Nephron progenitor cell (in vitro differentiated cells): ENCODE measurements at regions not wholly inside any gene's neighbourhood (a gene's known extent, or its start where the extent isn't known, plus 50 kb on each side); places are given as distances from the start of the nearest gene placed in this dataset.

Source experiments
- DNase-seq: peaks from one replicate; pipeline ENCODE4 v3.0.0; 2021
- H3K27ac Mint-ChIP-seq: 2 replicates; pipeline ENCODE4 v1.8.0; 2021; ENCODE audit warnings: mild to moderate bottlenecking, moderate library complexity, mixed read lengths
- H3K27me3 Mint-ChIP-seq: 2 replicates; pipeline ENCODE4 v1.8.0; 2021; ENCODE audit warnings: mild to moderate bottlenecking, low read depth, mixed read lengths; ENCODE audit not compliant: poor library complexity
- H3K36me3 Mint-ChIP-seq: 2 replicates; pipeline ENCODE4 v1.8.0; 2021; ENCODE audit warnings: low read depth, mixed read lengths
- H3K4me1 Mint-ChIP-seq: 2 replicates; pipeline ENCODE4 v1.8.0; 2021; ENCODE audit warnings: mixed read lengths
- H3K4me3 Mint-ChIP-seq: 2 replicates; pipeline ENCODE4 v1.8.0; 2021; ENCODE audit warnings: mild to moderate bottlenecking, moderate library complexity, mixed read lengths
- H3K9me3 Mint-ChIP-seq: 2 replicates; pipeline ENCODE4 v1.8.0; 2021; ENCODE audit warnings: mild to moderate bottlenecking, moderate library complexity, mixed read lengths
- CTCF ChIP-seq: fragments of 200-600 bp; sonication (generic); IDR thresholded peaks from 2 replicates; pipeline ENCODE4 v1.5.0; 2021; ENCODE audit warnings: antibody characterized with exemption

GRCh38 chr15:70539409-70539808 is 223.9 kb downstream of the UACA start:
- Mint-ChIP-seq H3K9me3 (no peaks in the 10 kb centered on the region), H3K27me3 (peaks cover 25% of the 10 kb centered on the region), H3K4me1 (peaks cover 44% of the 10 kb centered on the region), H3K4me3 (no peak overlapping the region), H3K36me3 (no peaks in the 10 kb centered on the region), H3K27ac (peak overlapping the region; percentile 39)
- no peak for TF ChIP-seq CTCF
- DNase-seq, result no peak

- H3K27ac Mint-ChIP-seq, result no peak overlapping the region
- H3K36me3 Mint-ChIP-seq, result no peaks in the 10 kb centered on the region
- TF ChIP-seq CTCF, result no peak
- H3K9me3 Mint-ChIP-seq, result no peaks in the 10 kb centered on the region
- peaks cover 25% of the 10 kb centered on the region for H3K27me3 Mint-ChIP-seq
- DNase-seq, result no peak
- no peak overlapping the region for H3K4me3 Mint-ChIP-seq
- H3K4me1 Mint-ChIP-seq, result peaks cover 47% of the 10 kb centered on the region
Observed at GRCh38 chr15:70538278-70538677, 225.1 kb downstream of the UACA start.

GRCh38 chr15:70535955-70536338 is 227.4 kb downstream of the UACA start:
- H3K27me3 Mint-ChIP-seq, result peaks cover 34% of the 10 kb centered on the region
- no peaks in the 10 kb centered on the region for H3K36me3 Mint-ChIP-seq
- no peak for TF ChIP-seq CTCF
- no peaks in the 10 kb centered on the region for H3K9me3 Mint-ChIP-seq
- H3K4me3 Mint-ChIP-seq, result no peak overlapping the region
- DNase-seq, result no peak
- peak overlapping the region; percentile 27 for H3K27ac Mint-ChIP-seq
- peaks cover 47% of the 10 kb centered on the region for H3K4me1 Mint-ChIP-seq

- H3K4me1 Mint-ChIP-seq, result peaks cover 41% of the 10 kb centered on the region
- peaks cover 36% of the 10 kb centered on the region for H3K27me3 Mint-ChIP-seq
- no peak for TF ChIP-seq CTCF
- peak overlapping the region; percentile 27 for H3K27ac Mint-ChIP-seq
- no peaks in the 10 kb centered on the region for H3K9me3 Mint-ChIP-seq
- H3K36me3 Mint-ChIP-seq, result no peaks in the 10 kb centered on the region
- H3K4me3 Mint-ChIP-seq, result no peak overlapping the region
- no peak for DNase-seq
Observed at GRCh38 chr15:70535071-70535954, 228.0 kb downstream of the UACA start.

- DNase-seq, result no peak
Observed at GRCh38 chr15:70533931-70534742, 229.2 kb downstream of the UACA start.

More at GRCh38 chr15:70533931-70534742, 229.2 kb downstream of the UACA start:
- Mint-ChIP-seq H3K27me3 (peaks cover 41% of the 10 kb centered on the region), H3K27ac (no peak overlapping the region), H3K36me3 (no peaks in the 10 kb centered on the region), H3K4me1 (peaks cover 36% of the 10 kb centered on the region), H3K4me3 (no peak overlapping the region), H3K9me3 (no peaks in the 10 kb centered on the region)
- no peak for TF ChIP-seq CTCF
